ENCODE measurements at regions not wholly inside any gene's neighbourhood (a gene's known extent, or its start where the extent isn't known, plus 50 kb on each side); places are given as distances from the start of the nearest gene placed in this dataset.

DNA sequence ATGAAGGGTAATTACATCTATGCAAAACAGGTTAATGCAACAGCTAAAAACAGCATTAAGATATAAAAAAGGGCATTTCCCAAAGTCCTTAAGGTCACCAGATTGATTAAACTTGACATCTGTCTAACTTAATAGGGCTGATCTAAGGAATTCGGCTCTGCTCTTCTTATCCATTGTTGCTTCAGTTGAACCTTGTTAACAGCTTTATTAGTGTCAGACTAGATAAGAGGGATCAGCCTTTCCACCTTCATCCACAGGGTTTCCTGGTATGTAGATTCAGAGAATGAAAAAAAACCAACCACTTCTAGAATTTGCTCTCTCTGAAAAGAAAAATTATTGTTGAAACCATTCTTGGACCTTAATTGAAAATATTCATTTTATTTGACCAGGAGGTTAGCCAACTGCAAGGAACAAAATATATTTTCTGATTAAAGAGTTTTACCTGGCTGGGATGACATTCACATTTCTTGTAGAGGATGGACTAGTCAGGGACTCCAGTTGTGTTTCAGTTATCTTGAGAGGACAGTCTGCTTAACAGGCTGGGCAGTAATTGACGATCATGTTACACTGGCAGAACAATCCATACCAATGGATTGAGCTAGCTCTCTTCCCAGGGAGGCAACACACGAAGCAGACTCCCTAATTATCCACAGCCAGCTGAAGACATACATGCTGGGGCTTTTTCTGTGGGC, 357.4 kb upstream of the ACVR2A start:
- H3K36me3 ChIP-seq (ENCODE audit: low read depth, low read length), result no peaks in the 10 kb centered on the region
- no peak overlapping the region for H2AFZ ChIP-seq (ENCODE audit: low read length)
- no peak overlapping the region for H3K4me3 ChIP-seq (ENCODE audit: low read length)
- no TSS peak for BruUV-seq (replicated peaks)
- H3K79me2 ChIP-seq (ENCODE audit: low read length), result no peaks in the 10 kb centered on the region
- no peaks in the 10 kb centered on the region for H3K27me3 ChIP-seq (ENCODE audit: low read length)
- ChIA-PET CTCF (no interaction called here), POLR2A (ENCODE audit: unreplicated experiment) (no interaction called here)
- H4K20me1 ChIP-seq (ENCODE audit: low read length), result no peaks in the 10 kb centered on the region
- H3K4me2 ChIP-seq (ENCODE audit: low read length), result no peak overlapping the region
- H3K9me3 ChIP-seq (ENCODE audit: low read length), result no peaks in the 10 kb centered on the region
- no peak for DNase-seq
- ATAC-seq, result no peak
- no peaks in the 10 kb centered on the region for H3K9me2 ChIP-seq (replicated peaks; ENCODE audit: low read length)
- H3F3A ChIP-seq (ENCODE audit: low read length, unreplicated experiment), result no peaks in the 10 kb centered on the region
- peaks cover 11% of the 10 kb centered on the region for H3K4me1 ChIP-seq (ENCODE audit: insufficient read depth, low read length)
- intact Hi-C loops (cut with micrococcal nuclease), result loop anchor here (10.0 kb wide), 1 partner anchor 357 kb away; the partner anchor contains the start of gene ACVR2A
- TF ChIP-seq EZH2 (IDR thresholded peaks at IDR 0.05; ENCODE audit: low read length, unreplicated experiment) (no peak), EZH2phosphoT487 (IDR thresholded peaks at IDR 0.05; ENCODE audit: borderline replicate concordance, low read length) (no peak)
- TF ChIP-seq, protein P1, sequence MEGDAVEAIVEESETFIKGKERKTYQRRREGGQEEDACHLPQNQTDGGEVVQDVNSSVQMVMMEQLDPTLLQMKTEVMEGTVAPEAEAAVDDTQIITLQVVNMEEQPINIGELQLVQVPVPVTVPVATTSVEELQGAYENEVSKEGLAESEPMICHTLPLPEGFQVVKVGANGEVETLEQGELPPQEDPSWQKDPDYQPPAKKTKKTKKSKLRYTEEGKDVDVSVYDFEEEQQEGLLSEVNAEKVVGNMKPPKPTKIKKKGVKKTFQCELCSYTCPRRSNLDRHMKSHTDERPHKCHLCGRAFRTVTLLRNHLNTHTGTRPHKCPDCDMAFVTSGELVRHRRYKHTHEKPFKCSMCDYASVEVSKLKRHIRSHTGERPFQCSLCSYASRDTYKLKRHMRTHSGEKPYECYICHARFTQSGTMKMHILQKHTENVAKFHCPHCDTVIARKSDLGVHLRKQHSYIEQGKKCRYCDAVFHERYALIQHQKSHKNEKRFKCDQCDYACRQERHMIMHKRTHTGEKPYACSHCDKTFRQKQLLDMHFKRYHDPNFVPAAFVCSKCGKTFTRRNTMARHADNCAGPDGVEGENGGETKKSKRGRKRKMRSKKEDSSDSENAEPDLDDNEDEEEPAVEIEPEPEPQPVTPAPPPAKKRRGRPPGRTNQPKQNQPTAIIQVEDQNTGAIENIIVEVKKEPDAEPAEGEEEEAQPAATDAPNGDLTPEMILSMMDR (conservative IDR thresholded peaks at IDR 0.05; ENCODE audit: low read depth, low read length), result no peak
- H3K27ac ChIP-seq (ENCODE audit: low read length), result no peak overlapping the region
- no peak overlapping the region for H3K9ac ChIP-seq (ENCODE audit: low read length)

DNA sequence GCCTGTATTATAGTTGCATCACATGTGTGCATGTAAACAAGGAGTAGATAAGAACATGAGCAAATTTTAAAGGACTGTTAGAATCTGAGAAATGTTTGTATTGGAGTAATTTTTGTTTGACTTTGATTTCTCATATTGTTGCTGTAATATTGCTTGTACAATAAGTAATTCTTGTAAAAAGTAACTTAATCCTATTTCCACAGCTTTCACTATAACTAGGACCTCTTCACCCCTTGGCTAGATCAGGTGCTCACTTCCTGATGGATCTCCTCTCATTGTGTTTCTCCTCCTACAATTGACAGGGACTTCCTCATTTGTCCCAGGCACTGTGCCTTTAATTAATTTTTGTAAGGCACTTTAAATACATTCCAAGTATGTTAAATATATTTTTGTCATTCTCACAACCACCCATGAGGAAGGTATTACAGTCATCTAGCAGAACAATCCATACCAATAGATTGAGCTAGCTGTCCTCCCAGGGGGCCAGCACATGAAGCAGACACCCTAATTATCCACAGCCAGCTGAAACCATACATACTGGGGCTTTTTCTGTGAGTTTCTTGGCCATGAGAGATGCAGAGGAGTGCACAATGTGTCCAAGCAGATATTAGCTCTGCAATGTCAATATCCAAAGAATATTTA, 359.5 kb upstream of the ACVR2A start:
- no peaks in the 10 kb centered on the region for H3F3A ChIP-seq (ENCODE audit: low read length, unreplicated experiment)
- H3K36me3 ChIP-seq (ENCODE audit: low read depth, low read length), result no peaks in the 10 kb centered on the region
- H3K79me2 ChIP-seq (ENCODE audit: low read length), result no peaks in the 10 kb centered on the region
- H3K27ac ChIP-seq (ENCODE audit: low read length), result no peak overlapping the region
- ChIA-PET CTCF (no interaction called here), POLR2A (ENCODE audit: unreplicated experiment) (interaction anchor here (0.6 kb wide), 1 partner anchor 49 kb away, joined by 3 read pairs; no protein-coding TSS in a partner anchor)
- H3K4me1 ChIP-seq (ENCODE audit: insufficient read depth, low read length), result peaks cover 11% of the 10 kb centered on the region
- H3K4me2 ChIP-seq (ENCODE audit: low read length), result no peak overlapping the region
- intact Hi-C loops (cut with micrococcal nuclease), result loop anchor here (1.0 to 10.0 kb wide), 2 partner anchors 151 to 359 kb away; partner anchors contain the start of gene ACVR2A
- H3K9me2 ChIP-seq (replicated peaks; ENCODE audit: low read length), result no peaks in the 10 kb centered on the region
- H3K27me3 ChIP-seq (ENCODE audit: low read length), result no peaks in the 10 kb centered on the region
- H4K20me1 ChIP-seq (ENCODE audit: low read length), result no peaks in the 10 kb centered on the region
- no peak overlapping the region for H3K9ac ChIP-seq (ENCODE audit: low read length)
- no peaks in the 10 kb centered on the region for H3K9me3 ChIP-seq (ENCODE audit: low read length)
- peak; percentile 41 for DNase-seq
- no TSS peak for BruUV-seq (replicated peaks)
- no peak overlapping the region for H3K4me3 ChIP-seq (ENCODE audit: low read length)
- TF ChIP-seq, protein P1 (conservative IDR thresholded peaks at IDR 0.05; ENCODE audit: low read depth, low read length), result no peak
- TF ChIP-seq EZH2 (IDR thresholded peaks at IDR 0.05; ENCODE audit: low read length, unreplicated experiment), result no peak
- no peak for TF ChIP-seq EZH2phosphoT487 (IDR thresholded peaks at IDR 0.05; ENCODE audit: borderline replicate concordance, low read length)
- ATAC-seq, result peak; percentile 88
- no peak overlapping the region for H2AFZ ChIP-seq (ENCODE audit: low read length)

DNA sequence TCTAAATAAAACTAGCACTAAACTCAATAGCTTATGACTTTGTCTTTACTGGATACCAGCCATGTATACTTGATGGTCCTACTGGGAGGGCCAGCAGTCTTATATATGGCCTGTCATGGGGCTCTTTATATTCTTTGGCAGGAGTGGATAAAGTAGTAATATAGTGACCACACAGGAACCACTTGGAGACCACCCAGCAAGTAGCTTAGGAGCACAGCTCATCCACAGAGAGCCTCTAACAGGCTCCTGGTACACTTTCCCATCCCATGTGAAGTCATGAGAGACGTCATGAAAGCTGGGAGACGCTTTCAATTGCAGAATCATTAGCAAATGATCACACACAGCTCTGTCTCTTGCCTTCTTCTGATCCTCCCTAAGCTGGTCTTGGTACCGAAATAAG, 360.9 kb upstream of the ACVR2A start:
- H3K4me3 ChIP-seq (ENCODE audit: low read length), result no peak overlapping the region
- no peaks in the 10 kb centered on the region for H3K27me3 ChIP-seq (ENCODE audit: low read length)
- intact Hi-C loops (cut with micrococcal nuclease), result loop anchor here (5.0 to 10.0 kb wide), 2 partner anchors 57 to 361 kb away; partner anchors contain the start of gene ACVR2A
- no peak overlapping the region for H2AFZ ChIP-seq (ENCODE audit: low read length)
- ChIA-PET POLR2A (ENCODE audit: unreplicated experiment) (no interaction called here), CTCF (interaction anchor here (1.0 kb wide), 1 partner anchor 208 kb away, joined by 4 read pairs; no protein-coding TSS in a partner anchor)
- H3F3A ChIP-seq (ENCODE audit: low read length, unreplicated experiment), result no peaks in the 10 kb centered on the region
- H3K9me3 ChIP-seq (ENCODE audit: low read length), result no peaks in the 10 kb centered on the region
- no peak overlapping the region for H3K9ac ChIP-seq (ENCODE audit: low read length)
- no TSS peak for BruUV-seq (replicated peaks)
- no peak overlapping the region for H3K4me2 ChIP-seq (ENCODE audit: low read length)
- TF ChIP-seq EZH2phosphoT487 (IDR thresholded peaks at IDR 0.05; ENCODE audit: borderline replicate concordance, low read length) (no peak), EZH2 (IDR thresholded peaks at IDR 0.05; ENCODE audit: low read length, unreplicated experiment) (no peak)
- TF ChIP-seq, protein P1 (conservative IDR thresholded peaks at IDR 0.05; ENCODE audit: low read depth, low read length), result no peak
- DNase-seq (no peak), ATAC-seq (no peak)
- no peaks in the 10 kb centered on the region for H3K36me3 ChIP-seq (ENCODE audit: low read depth, low read length)
- peaks cover 11% of the 10 kb centered on the region for H3K4me1 ChIP-seq (ENCODE audit: insufficient read depth, low read length)
- H3K9me2 ChIP-seq (replicated peaks; ENCODE audit: low read length), result no peaks in the 10 kb centered on the region
- H4K20me1 ChIP-seq (ENCODE audit: low read length), result no peaks in the 10 kb centered on the region
- H3K79me2 ChIP-seq (ENCODE audit: low read length), result no peaks in the 10 kb centered on the region
- no peak overlapping the region for H3K27ac ChIP-seq (ENCODE audit: low read length)

Measured in PC-3 (cell line).